ENCODE measurements at regions not wholly inside any gene's neighbourhood (a gene's known extent, or its start where the extent isn't known, plus 50 kb on each side); places are given as distances from the start of the nearest gene placed in this dataset.

- no peak for DNase-seq (ENCODE audit: insufficient read length)
- FAIRE-seq = peak; percentile 71
- TF ChIP-seq TAF1 (IDR thresholded peaks at IDR 0.05; ENCODE audit: borderline replicate concordance, low read depth, low read length) = no peak
- TF ChIP-seq POLR2AphosphoS5 (IDR thresholded peaks at IDR 0.05; ENCODE audit: low read depth, low read length) = no peak
- no peak for TF ChIP-seq POLR2A (IDR thresholded peaks at IDR 0.05; ENCODE audit: low read depth, low read length)
These were observed 348.5 kb upstream of the RIOK2 start for GRCh38 chr5:97531549-97531948.

GRCh38 chr5:97534166-97534565 is 351.1 kb upstream of the RIOK2 start:
- TF ChIP-seq POLR2A (IDR thresholded peaks at IDR 0.05; ENCODE audit: low read depth, low read length) (no peak), POLR2AphosphoS5 (IDR thresholded peaks at IDR 0.05; ENCODE audit: low read depth, low read length) (no peak), TAF1 (IDR thresholded peaks at IDR 0.05; ENCODE audit: borderline replicate concordance, low read depth, low read length) (no peak)
- DNase-seq (ENCODE audit: insufficient read length) (no peak), FAIRE-seq (peak; percentile 90)

- DNase-seq (ENCODE audit: insufficient read length) (no peak), FAIRE-seq (peak; percentile 30)
- no peak for TF ChIP-seq POLR2AphosphoS5 (IDR thresholded peaks at IDR 0.05; ENCODE audit: low read depth, low read length)
- no peak for TF ChIP-seq TAF1 (IDR thresholded peaks at IDR 0.05; ENCODE audit: borderline replicate concordance, low read depth, low read length)
- TF ChIP-seq POLR2A (IDR thresholded peaks at IDR 0.05; ENCODE audit: low read depth, low read length) = no peak
These were observed 353.6 kb upstream of the RIOK2 start for GRCh38 chr5:97536683-97537082.

GRCh38 chr5:97538912-97539311 is 355.9 kb upstream of the RIOK2 start:
- TF ChIP-seq POLR2AphosphoS5 (IDR thresholded peaks at IDR 0.05; ENCODE audit: low read depth, low read length) = no peak
- no peak for TF ChIP-seq POLR2A (IDR thresholded peaks at IDR 0.05; ENCODE audit: low read depth, low read length)
- TF ChIP-seq TAF1 (IDR thresholded peaks at IDR 0.05; ENCODE audit: borderline replicate concordance, low read depth, low read length) = no peak
- DNase-seq (ENCODE audit: insufficient read length) = no peak
- no peak for FAIRE-seq

GRCh38 chr5:97541864-97542263 is 358.8 kb upstream of the RIOK2 start:
- DNase-seq (ENCODE audit: insufficient read length) (no peak), FAIRE-seq (no peak)
- TF ChIP-seq TAF1 (IDR thresholded peaks at IDR 0.05; ENCODE audit: borderline replicate concordance, low read depth, low read length) (no peak), POLR2AphosphoS5 (IDR thresholded peaks at IDR 0.05; ENCODE audit: low read depth, low read length) (no peak), POLR2A (IDR thresholded peaks at IDR 0.05; ENCODE audit: low read depth, low read length) (no peak)

- no peak for TF ChIP-seq POLR2AphosphoS5 (IDR thresholded peaks at IDR 0.05; ENCODE audit: low read depth, low read length)
- TF ChIP-seq POLR2A (IDR thresholded peaks at IDR 0.05; ENCODE audit: low read depth, low read length) = no peak
- TF ChIP-seq TAF1 (IDR thresholded peaks at IDR 0.05; ENCODE audit: borderline replicate concordance, low read depth, low read length) = no peak
- FAIRE-seq = no peak
- no peak for DNase-seq (ENCODE audit: insufficient read length)
These were observed 359.4 kb upstream of the RIOK2 start for GRCh38 chr5:97542469-97542868.

- FAIRE-seq (no peak), DNase-seq (ENCODE audit: insufficient read length) (no peak)
- no peak for TF ChIP-seq POLR2A (IDR thresholded peaks at IDR 0.05; ENCODE audit: low read depth, low read length)
- TF ChIP-seq TAF1 (IDR thresholded peaks at IDR 0.05; ENCODE audit: borderline replicate concordance, low read depth, low read length) = no peak
- TF ChIP-seq POLR2AphosphoS5 (IDR thresholded peaks at IDR 0.05; ENCODE audit: low read depth, low read length) = no peak
These were observed 360.1 kb upstream of the RIOK2 start for GRCh38 chr5:97543166-97543565.

GRCh38 chr5:97544240-97544639 is 361.2 kb upstream of the RIOK2 start:
- no peak for DNase-seq (ENCODE audit: insufficient read length)
- FAIRE-seq = no peak
- TF ChIP-seq TAF1 (IDR thresholded peaks at IDR 0.05; ENCODE audit: borderline replicate concordance, low read depth, low read length) = no peak
- TF ChIP-seq POLR2AphosphoS5 (IDR thresholded peaks at IDR 0.05; ENCODE audit: low read depth, low read length) = no peak
- TF ChIP-seq POLR2A (IDR thresholded peaks at IDR 0.05; ENCODE audit: low read depth, low read length) = no peak

- DNase-seq (ENCODE audit: insufficient read length) (no peak), FAIRE-seq (no peak)
- TF ChIP-seq POLR2A (IDR thresholded peaks at IDR 0.05; ENCODE audit: low read depth, low read length) (no peak), POLR2AphosphoS5 (IDR thresholded peaks at IDR 0.05; ENCODE audit: low read depth, low read length) (no peak), TAF1 (IDR thresholded peaks at IDR 0.05; ENCODE audit: borderline replicate concordance, low read depth, low read length) (no peak)
These were observed 361.6 kb upstream of the RIOK2 start for GRCh38 chr5:97544678-97545077.

GRCh38 chr5:97545446-97545845 is 362.4 kb upstream of the RIOK2 start:
- no peak for TF ChIP-seq POLR2A (IDR thresholded peaks at IDR 0.05; ENCODE audit: low read depth, low read length)
- no peak for TF ChIP-seq TAF1 (IDR thresholded peaks at IDR 0.05; ENCODE audit: borderline replicate concordance, low read depth, low read length)
- no peak for TF ChIP-seq POLR2AphosphoS5 (IDR thresholded peaks at IDR 0.05; ENCODE audit: low read depth, low read length)
- no peak for FAIRE-seq

GRCh38 chr5:97545886-97546535 is 363.0 kb upstream of the RIOK2 start:
- no peak for FAIRE-seq

More at GRCh38 chr5:97545446-97545845, 362.4 kb upstream of the RIOK2 start:
- no peak for DNase-seq (ENCODE audit: insufficient read length)

GRCh38 chr5:97547430-97547829 is 364.4 kb upstream of the RIOK2 start:
- TF ChIP-seq TAF1 (IDR thresholded peaks at IDR 0.05; ENCODE audit: borderline replicate concordance, low read depth, low read length) (no peak), POLR2AphosphoS5 (IDR thresholded peaks at IDR 0.05; ENCODE audit: low read depth, low read length) (no peak), POLR2A (IDR thresholded peaks at IDR 0.05; ENCODE audit: low read depth, low read length) (no peak)
- DNase-seq (ENCODE audit: insufficient read length) (no peak), FAIRE-seq (peak; percentile 83)

More at GRCh38 chr5:97545886-97546535, 363.0 kb upstream of the RIOK2 start:
- no peak for DNase-seq (ENCODE audit: insufficient read length)
- TF ChIP-seq TAF1 (IDR thresholded peaks at IDR 0.05; ENCODE audit: borderline replicate concordance, low read depth, low read length) = no peak
- no peak for TF ChIP-seq POLR2AphosphoS5 (IDR thresholded peaks at IDR 0.05; ENCODE audit: low read depth, low read length)
- TF ChIP-seq POLR2A (IDR thresholded peaks at IDR 0.05; ENCODE audit: low read depth, low read length) = no peak

All from GM12892 (cell line).